ENCODE measurements at regions not wholly inside any gene's neighbourhood (a gene's known extent, or its start where the extent isn't known, plus 50 kb on each side); places are given as distances from the start of the nearest gene placed in this dataset.

GRCh38 chr11:86138958-86139357 lies 70.1 kb upstream of the PICALM start:
- H3K9me3 ChIP-seq: no peaks in the 10 kb centered on the region
- DNase-seq: no peak
- TF ChIP-seq EP300 (IDR thresholded peaks at IDR 0.05): no peak
- TF ChIP-seq POLR2A (IDR thresholded peaks at IDR 0.05): no peak
- peak in 1 of 3 donors; percentile 11 for TF ChIP-seq POLR2AphosphoS5 (IDR thresholded peaks at IDR 0.05)
- 73 to 87% (median 80%) methylated on average over 4 of the region's 4 CpGs for WGBS, 5 donors
- peaks cover 0 to 47% (median 11%) of the 10 kb centered on the region in 4 donors for H3K4me1 ChIP-seq
- no peak overlapping the region for H3K4me3 ChIP-seq
- intact Hi-C loops (cut with DNase I; ENCODE audit: low total_unique reads): no loop called here
- peak overlapping the region in 3 of 5 donors; percentile 16 to 68 (median 62) for H3K27ac ChIP-seq
- H3K36me3 ChIP-seq: no peaks in the 10 kb centered on the region
- no peaks in the 10 kb centered on the region for H3K27me3 ChIP-seq

- Histone ChIP-seq H3K27me3 (no peaks in the 10 kb centered on the region), H3K4me3 (no peak overlapping the region), H3K36me3 (no peaks in the 10 kb centered on the region), H3K4me1 (peaks cover 0 to 42% (median 11%) of the 10 kb centered on the region in 4 donors), H3K9me3 (no peaks in the 10 kb centered on the region), H3K27ac (no peak overlapping the region)
- TF ChIP-seq CTCF (IDR thresholded peaks at IDR 0.05) (no peak), EP300 (IDR thresholded peaks at IDR 0.05) (no peak), POLR2AphosphoS5 (IDR thresholded peaks at IDR 0.05) (no peak), POLR2A (IDR thresholded peaks at IDR 0.05) (no peak)
- whole genome bisulfite sequencing, 5 donors: 62 to 77% (median 70%) methylated on average over 2 of the region's 2 CpGs
- intact Hi-C loops (cut with DNase I; ENCODE audit: low total_unique reads): no loop called here
- no peak for DNase-seq
Observed at GRCh38 chr11:86136538-86136937, 67.7 kb upstream of the PICALM start.

GRCh38 chr11:86135319-86135714 lies 66.4 kb upstream of the PICALM start:
- Histone ChIP-seq H3K27ac (no peak overlapping the region), H3K27me3 (no peaks in the 10 kb centered on the region), H3K9me3 (no peaks in the 10 kb centered on the region), H3K4me3 (no peak overlapping the region), H3K36me3 (no peaks in the 10 kb centered on the region), H3K4me1 (peaks cover 0 to 34% (median 11%) of the 10 kb centered on the region in 4 donors)
- intact Hi-C loops (cut with DNase I; ENCODE audit: low total_unique reads): no loop called here
- WGBS, 5 donors: 75 to 85% (median 80%) methylated on average over 1 of the region's 1 CpG
- DNase-seq: no peak
- TF ChIP-seq POLR2A (IDR thresholded peaks at IDR 0.05) (no peak), EP300 (IDR thresholded peaks at IDR 0.05) (no peak), CTCF (IDR thresholded peaks at IDR 0.05) (no peak)

GRCh38 chr11:86134580-86135318 lies 65.9 kb upstream of the PICALM start:
- Histone ChIP-seq H3K27me3 (no peaks in the 10 kb centered on the region), H3K4me1 (peaks cover 0 to 29% (median 11%) of the 10 kb centered on the region in 4 donors), H3K36me3 (no peaks in the 10 kb centered on the region), H3K27ac (peak overlapping the region in 2 of 5 donors; percentile 5 to 40), H3K9me3 (no peaks in the 10 kb centered on the region), H3K4me3 (no peak overlapping the region)
- peak in 1 of 2 donors; percentile 26 for DNase-seq
- intact Hi-C loops (cut with DNase I; ENCODE audit: low total_unique reads): no loop called here
- TF ChIP-seq CTCF (IDR thresholded peaks at IDR 0.05): no peak
- TF ChIP-seq EP300 (IDR thresholded peaks at IDR 0.05): no peak
- TF ChIP-seq POLR2A (IDR thresholded peaks at IDR 0.05): no peak
- no peak for TF ChIP-seq POLR2AphosphoS5 (IDR thresholded peaks at IDR 0.05)
- WGBS, 5 donors: 41 to 50% (median 47%) methylated on average over 3 of the region's 3 CpGs

GRCh38 chr11:86132667-86133249 lies 63.9 kb upstream of the PICALM start:
- Histone ChIP-seq H3K4me3 (no peak overlapping the region), H3K27me3 (no peaks in the 10 kb centered on the region), H3K36me3 (no peaks in the 10 kb centered on the region), H3K9me3 (no peaks in the 10 kb centered on the region), H3K27ac (no peak overlapping the region), H3K4me1 (peaks cover 0 to 24% (median 11%) of the 10 kb centered on the region in 4 donors)
- intact Hi-C loops (cut with DNase I; ENCODE audit: low total_unique reads): no loop called here
- 81 to 90% (median 88%) methylated on average over 7 of the region's 7 CpGs for WGBS, 5 donors
- TF ChIP-seq POLR2A (IDR thresholded peaks at IDR 0.05) (no peak), POLR2AphosphoS5 (IDR thresholded peaks at IDR 0.05) (no peak), EP300 (IDR thresholded peaks at IDR 0.05) (no peak), CTCF (IDR thresholded peaks at IDR 0.05) (no peak)
- no peak for DNase-seq

Data from stomach (tissue), 8 donors.